Stimulated activated naive CD4-positive, alpha-beta T cell treated with Interleukin-2 at 50 U/mL for 16 hours (primary cell): ENCODE measurements at regions not wholly inside any gene's neighbourhood (a gene's known extent, or its start where the extent isn't known, plus 50 kb on each side); places are given as distances from the start of the nearest gene placed in this dataset.

Experiments
- DNase-seq: peaks from one replicate; lab custom pipeline; 2025; lab: John Stamatoyannopoulos, UW

DNA sequence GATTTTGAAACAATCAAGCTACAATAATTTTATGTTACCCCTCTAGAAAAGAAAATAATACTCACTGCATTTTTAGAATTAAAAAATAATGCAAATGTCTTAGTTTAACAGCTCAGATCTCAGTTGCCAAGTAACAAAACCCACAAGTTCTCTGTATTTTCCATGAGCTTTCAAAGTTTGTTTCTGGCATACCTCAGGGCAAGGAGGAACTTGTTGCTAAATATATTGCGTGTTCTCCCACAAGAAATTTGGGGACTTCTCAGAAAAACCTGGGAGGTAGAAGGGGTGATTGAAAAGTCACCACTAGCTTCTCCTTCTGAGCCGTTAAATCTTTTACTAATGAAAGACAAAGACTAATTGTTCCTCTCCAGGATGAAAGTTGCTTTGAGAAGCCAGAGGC is 236.8 kb upstream of the MARCKS start:
- DNase-seq, result no peak

DNA sequence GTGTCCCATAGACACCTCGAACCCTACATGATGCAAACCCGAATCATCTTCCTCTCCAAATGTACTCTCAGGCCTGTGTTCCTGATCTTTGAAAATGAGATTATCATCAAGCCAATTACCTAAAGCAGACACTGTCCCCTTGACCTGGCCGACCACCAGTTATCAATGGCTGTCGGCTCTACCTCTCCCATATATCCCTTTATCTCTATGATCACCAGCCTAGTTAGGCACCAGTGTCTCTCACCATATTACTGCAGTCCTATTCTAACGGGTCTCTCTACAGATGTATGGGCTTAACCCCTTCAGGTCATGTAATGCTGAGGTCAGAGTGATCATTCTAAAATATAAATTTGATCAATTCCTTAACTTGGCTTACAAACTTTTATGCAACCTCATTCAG is 234.9 kb upstream of the MARCKS start:
- DNase-seq, result no peak

DNA sequence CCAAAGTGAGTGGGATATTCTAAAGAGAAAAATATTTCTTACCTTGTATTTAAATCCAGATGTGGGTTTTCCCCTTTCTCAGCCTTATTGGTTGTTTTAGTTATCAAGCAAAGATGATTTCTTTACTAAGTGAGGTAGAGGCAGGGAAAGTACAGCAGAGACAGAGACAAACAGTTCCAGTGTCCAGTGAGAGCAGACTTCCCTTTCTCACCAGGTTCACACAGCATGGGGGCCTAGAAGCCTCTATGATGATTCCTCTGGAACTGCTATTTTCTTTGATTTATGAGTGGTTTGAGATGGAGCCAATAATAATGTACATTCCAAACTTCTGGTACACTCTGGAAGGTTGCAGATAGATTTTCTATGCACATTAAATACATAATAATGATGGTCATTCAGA is 234.0 kb upstream of the MARCKS start:
- no peak for DNase-seq

DNA sequence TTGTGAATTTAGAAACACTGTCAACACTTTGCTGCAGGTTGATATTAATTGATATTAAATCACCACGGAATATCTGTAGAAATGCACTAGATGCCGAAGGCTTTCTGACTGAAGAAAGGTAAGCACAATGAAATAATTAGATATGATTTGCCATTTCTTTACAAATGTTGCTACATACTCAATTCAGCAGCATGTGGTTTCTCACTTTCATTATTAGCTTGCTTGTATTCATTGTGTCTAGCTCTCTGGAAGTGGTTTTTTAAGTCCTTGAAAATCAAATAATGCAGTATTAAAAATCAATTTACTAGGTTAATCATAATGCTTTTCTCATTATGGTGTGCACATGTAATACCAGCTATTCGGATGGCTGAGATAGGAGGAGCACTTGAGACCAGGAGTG is 231.3 kb upstream of the MARCKS start:
- DNase-seq, result no peak

DNA sequence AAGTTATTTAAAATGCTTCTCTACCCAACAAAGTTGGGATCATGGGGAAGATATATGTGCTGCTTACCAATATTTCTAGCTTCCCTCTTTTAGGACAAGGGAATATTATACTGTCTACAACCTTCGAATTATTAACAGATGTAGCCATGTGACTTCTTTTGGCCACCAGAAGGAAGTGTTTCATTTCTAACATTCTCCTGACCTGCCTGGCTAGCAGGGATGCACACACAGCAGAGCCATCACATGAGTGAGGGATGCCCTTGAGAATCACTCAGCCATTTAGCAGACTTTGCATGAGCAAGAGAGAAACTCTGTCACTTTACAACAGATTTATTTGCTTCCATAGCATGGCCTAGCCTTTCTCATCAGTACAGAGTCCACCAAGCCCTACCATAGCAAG is 230.7 kb upstream of the MARCKS start:
- DNase-seq, result no peak

DNA sequence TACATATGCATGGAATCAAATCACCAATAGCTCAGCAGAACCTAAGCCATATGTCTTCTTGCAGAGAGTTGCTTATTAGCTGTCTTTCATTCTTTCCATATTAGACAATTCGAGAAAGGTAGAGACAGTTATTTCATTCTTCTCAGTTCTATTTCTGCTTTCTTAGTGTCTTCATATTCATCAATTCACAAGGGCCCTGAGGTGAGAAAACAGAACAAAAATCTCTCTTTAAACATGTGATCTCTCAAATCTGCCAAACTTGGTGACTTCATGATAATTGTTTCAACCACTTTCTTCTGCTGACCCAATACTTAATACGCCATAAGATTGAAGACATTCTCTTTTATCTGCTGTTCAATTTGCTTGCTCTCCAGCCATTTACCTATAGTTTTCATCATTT is 229.7 kb upstream of the MARCKS start:
- DNase-seq, result no peak

DNA sequence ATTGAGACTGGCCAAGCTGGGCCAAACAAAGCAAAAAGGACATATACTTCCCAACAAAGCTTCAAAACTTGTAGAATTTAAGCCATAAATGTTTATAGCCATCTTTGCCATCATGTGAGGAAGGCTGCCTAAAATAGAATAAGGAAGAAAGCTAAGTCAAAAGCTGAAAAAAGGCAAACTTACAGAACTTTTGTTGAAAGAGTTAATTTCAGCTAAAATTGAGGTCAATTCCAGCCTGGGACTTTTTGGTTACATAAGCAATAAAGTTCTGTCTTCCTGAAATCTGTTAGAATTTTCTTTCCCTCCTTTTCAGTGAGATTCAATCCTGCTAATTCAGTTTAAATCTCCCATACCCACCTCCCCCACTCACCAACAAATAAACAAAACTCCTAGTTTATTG is 227.9 kb upstream of the MARCKS start:
- no peak for DNase-seq

DNA sequence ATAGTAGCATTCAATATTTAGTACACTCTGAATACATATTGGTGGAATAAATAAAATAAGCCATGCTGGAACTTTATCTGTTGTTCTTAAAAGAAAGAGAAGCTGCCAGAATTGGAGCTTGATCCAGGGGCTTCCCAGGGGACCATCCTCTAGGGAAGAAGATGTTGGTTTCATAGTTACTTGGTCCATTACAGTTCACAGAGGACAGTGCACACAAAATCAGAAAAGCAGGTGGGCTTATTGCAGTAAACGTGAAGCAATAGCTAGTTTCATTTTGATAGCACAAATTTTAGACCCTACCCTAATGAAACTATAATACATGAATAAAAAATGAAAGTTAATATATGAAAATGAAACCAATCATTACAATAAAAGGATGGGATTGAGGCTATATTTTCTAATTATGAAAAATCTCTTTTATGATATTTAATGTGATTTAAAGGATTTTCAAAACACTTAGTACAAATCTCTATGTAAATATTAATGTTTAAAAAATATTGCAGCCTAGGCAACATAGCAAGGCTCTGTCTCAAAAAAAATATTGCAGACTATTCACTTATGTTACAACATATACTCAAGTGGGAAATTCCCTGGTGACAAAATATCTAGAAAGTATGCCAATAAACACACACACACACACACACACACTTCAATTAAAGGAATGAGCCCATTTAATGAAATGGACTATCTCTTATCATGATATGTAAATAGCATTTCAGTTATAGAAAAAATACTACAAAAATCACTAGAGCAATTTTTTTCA is 227.0 kb upstream of the MARCKS start:
- no peak for DNase-seq

DNA sequence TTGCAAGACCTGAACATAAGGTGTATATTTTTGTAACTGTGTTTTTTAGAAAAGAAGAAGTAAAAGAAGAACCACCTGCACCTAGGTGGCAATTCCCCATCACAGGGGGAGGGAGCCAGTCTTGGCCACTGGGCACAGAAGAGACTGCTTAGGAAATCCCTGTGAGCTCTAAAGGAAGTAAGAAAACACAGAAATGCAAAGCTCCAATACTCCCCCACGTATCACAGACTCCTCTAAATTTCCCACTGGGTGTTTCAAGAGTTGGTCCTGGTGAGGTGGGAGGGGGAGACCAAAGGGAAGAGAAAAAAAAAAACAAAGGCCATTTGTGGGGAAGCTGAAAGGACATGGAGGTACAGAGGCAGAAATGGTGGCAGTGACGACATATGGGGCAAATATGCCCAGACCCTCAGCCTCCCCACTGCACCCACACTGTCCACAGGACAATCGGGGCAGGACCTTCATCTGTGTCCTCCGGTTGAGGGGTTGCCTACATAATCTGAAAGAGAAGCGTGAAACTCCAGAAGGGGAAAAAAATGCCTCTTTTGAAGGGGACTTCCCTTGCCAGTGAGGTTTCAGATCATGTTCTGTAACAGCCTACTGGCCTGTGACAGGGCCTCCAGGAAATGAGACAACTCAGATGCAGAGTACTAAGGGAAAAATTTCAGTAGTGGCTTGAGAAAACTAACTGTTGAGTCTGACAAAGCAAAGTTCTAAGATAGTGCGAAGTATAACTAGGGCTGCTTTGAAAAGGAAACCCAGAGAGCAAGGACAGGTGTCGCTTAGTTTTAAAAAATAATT is 226.2 kb upstream of the MARCKS start:
- DNase-seq, result peak; percentile 14

DNA sequence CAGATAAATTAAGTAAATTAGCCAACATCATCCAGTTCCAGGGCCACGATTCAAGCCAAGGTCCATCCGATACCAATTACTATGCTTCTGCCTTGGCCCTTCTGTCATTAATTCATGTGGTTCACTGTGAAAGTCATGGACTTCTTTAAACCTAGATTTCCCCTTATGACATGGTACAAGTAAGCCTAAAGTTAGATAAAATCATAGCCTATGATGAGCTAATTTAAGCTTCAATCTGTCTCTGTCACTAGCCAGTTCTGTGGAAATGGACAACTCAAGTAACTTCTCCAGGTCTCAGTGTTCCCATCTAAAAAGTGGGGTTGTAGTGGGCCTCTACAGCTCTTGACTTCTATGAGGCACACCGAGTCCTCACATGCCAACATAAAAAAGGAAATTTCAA is 225.5 kb upstream of the MARCKS start:
- no peak for DNase-seq

DNA sequence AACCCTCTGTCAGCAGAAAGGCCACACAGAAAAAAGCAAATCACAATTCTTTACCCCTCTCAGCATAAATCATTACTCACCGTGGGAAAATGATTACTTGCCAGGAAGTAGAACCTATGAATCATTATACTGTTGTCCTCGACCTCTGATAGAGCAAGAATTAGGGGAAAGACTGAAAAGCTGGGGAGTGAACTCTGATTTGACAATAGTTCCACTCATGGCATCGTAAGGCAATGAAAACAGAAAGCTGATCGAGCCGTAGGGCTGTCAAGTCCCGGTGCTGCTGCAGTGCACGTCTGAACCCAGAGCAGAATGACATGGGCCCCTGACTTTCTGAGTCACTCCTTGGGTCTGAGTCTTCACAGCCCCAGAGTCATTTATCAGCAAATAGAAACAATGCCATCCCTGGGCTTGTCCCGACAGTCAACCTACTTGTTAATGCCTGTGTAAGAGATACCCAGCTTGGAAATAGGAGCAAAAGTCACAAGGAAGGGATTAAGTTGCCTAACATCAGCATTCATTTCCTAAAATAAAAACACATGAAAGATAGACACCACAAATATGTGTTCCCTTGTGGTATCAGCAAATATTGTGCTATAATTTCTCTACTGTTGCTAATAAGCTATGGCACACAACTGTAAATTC is 224.8 kb upstream of the MARCKS start:
- DNase-seq, result peak; percentile 63

DNA sequence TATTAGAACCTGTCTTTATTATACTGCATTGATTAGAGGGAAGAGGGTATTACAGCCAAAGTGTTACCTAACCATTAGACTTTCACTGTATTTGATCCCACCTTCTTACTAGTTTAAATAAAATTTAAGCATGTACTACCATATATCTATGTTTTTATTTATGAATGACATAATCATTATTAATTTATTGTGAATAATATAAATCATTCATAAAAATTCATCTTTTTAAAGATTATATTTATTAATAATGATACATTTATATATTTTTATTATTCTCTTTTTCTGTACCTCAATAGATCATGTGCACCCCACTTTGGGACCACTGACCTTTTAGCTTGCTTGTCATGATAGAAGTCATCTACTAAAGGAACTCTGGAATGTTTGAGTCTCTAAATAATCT is 223.5 kb upstream of the MARCKS start:
- DNase-seq, result no peak

DNA sequence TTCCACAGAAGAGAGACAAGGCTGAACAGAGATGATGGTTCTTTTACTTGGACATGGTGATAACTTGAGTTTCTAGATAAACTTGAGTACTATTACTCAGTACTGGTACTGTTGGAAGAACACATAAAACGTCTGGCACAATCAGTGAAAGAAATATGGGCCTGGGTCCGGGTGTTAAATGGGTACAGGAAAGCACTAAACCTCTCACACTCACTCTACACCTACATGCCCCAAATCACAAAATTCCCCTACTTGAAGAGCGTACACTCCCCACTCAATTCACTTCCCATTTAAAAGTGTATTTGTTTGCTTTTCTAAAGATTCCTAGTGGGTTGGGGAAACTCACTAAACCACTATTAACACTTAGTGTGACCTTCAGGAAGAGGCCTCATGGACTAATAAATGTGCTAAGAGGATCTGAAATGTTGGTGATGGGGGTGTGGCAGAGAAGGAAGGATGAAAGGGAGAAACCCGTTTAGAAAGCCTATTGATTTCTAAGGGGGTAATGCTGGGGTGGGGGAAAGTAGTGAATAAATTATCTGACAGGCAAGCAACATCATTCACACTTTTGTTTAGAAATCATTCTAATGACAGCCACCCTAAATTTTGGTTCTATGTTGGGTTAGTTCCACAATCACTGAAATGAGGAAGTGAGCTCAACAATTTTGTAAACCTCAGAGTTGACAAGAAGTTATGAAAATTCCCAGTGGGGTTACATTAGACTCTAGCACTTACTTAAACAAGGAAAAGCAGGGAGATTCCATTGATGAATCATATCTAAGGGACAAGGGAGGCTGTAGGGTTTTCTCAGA is 222.6 kb upstream of the MARCKS start:
- no peak for DNase-seq

DNA sequence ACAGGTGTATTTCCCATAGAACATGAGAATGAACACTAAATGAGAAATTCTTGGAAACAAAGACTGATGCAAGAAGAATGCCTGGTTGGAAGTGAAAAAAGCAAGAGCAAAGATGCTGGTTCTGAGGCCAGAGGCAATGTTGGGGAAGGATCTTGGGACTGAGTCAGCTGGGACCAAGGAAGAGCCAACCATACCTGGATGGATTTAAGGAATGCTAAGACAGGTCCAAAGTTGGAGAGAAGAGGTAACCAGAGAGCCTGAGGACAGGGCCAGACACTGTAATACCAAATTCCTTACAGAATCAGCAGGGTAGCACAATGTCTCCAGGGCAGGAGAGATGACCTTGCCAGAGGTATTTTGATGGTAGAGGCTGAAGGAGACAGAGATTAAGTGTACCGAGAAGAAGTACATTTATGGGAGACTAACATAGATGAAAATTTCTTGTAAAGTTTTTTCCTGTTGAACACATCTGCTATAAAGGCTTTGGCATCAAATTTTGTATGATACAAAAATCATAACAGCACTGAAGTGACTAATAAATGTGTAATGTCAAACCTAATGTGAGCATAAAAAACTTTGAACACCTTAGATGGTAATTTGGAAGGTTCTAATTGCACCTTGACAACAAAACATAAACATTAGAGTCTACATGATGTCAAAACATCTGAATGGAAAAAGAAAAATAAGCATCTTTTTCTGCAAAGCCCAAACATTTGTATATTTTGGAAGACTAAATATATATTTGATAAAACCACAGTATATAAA is 221.7 kb upstream of the MARCKS start:
- no peak for DNase-seq

DNA sequence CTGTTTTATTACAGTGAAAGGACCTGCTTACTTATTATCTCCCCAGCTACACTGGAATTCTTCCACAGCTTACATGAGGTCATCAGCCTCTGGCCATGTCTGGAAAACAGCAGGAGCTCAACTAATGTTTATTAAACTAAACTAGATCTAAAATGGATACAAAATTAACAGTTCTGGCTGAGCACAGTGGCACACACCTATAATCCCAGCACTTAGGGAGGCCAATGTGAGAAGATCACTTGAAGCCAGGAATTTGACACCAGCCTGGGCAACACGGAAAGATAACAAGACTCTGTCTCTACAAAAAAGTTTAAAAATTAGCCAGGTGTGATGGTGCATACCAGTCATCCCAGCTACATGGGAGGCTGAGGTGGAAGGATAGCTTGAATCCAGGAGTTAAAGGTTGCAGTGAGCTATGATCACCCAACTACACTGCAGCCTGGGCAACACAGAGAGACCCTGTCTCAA is 220.8 kb upstream of the MARCKS start:
- DNase-seq, result no peak

DNA sequence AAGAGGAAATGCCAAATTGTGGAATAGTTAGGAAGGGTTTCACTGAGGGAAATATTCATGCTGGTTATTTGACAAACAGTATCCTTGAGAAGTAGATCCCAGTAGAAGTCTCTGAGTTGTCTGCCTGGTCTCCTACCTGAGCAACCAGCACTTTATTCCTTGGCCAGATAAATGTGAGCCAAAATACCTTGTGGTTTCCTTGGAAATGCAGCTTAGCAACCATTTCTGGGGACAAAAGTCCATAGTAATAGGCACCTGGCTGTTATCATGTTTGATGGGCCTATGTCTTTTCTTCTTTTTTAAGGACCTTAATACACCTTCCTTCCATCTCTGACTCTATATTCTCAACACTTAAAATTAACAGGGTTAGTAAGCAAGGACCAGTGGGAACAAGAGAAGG is 217.1 kb upstream of the MARCKS start:
- no peak for DNase-seq

DNA sequence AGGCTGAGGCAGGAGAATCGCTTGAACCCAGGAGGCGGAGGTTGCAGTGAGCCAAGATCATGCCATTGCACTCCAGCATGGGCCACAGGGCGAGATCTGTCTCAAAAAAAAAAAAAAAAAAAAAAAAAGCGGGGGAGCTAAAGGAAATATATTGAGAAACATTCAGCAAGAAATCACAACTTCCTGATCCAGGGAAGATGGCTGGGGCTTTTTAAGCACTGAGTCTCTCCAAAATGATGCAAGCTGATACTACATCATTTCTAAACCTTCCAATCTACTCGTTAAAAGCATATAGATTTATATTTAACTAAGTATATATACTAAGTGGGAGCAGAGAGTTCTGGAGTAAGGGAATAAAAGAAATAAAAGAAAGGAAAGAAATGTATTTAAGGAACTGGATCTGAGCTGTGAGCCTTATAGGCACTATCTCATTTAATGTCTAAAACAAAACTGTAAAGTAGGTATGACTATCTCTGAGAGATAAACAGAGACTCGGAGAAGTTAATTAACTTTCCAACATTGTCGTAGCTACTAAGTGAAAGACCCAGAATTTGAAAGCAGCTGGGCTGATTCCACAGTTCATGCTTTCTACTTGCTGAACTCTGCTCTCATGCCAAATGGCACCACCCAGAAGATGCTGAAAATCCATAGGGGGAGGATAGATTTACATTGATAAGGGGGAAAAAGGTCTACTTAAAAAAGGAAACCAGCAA is 215.0 kb upstream of the MARCKS start:
- DNase-seq, result no peak

DNA sequence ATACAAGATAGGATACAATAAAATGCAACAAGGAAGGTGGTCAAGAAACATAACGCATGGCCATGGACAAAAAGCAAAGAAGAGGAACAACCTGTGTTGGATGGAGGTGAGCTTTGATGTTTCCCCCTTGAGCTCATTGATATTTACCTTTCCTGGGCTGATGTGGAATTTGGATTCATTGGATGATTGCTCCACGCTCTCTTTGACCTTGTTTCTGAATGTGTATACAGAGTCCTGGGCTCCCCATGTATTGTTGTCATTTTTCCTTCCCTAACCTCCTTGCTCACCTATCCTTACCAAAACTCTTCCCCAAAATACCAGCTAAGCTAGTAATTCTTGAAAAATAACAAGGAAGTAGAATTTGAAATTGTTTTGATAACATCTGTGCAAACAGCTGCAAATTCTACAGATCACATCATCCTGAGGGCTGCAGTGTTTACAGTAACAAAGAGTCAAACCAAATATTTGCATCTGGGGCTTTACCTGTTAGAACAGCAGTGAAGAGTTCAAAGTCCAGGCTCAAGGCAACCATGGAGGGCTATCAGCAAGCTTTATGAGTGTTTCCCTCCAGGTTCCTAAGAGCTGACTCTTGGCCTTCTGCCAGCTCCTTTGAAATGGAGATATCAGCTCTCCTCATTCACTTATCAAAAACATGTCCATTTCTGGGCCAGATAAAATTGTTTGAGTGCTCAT is 214.3 kb upstream of the MARCKS start:
- DNase-seq, result no peak

DNA sequence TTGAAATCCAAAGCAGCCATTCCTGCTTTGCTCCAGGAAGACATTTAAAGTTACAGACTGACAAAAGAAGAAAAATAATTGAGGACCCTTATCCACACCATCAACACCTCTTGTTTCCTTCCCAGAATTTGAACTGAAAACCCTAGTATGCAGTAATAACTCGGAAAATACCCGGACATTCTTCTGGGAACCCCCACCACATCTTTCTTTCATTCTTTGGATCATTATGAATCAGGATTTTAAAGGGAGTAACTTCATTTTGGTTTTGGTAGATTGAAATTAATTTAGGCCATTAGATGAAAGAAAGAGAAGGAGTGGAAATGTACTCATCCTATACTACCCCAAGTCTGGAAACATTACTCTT is 213.8 kb upstream of the MARCKS start:
- no peak for DNase-seq

DNA sequence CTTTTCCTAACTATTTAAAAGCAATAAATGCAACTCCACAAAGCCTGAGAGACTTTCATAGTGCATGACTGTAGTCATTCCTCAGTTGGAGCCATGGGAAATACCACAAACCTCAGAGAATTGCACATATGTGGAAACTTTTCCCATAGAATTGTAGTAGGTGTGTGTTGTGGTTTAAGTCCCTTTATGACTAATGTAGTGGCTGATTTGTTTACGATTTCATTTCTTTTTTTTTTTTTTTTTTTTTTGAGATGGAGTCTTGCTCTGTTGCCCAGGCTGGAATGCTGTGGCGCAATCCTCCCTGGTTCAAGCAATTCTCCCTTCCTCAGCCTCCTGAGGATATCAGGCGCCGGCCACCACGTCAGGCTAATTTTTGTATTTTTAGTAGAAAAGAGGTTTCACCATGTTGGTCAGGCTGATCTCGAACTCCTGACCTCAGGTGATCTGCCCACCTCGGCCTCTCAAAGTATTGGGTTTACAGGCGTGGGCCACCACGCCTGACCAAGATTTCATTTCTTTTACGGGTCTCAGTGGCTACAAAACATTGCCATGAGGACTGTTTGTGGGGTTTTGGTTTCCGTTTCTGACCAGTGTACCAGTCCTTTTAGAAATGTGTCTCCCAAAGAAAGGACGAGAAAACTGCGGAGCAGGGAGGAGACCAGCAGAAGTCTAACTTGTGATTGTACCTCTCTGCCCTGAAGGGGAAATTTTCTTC is 212.1 kb upstream of the MARCKS start:
- DNase-seq, result no peak
